ENCODE measurements at regions not wholly inside any gene's neighbourhood (a gene's known extent, or its start where the extent isn't known, plus 50 kb on each side); places are given as distances from the start of the nearest gene placed in this dataset.

GRCh38 chr4:180564026-180564425 is 1679.2 kb upstream of the TENM3 start:
- no peak for DNase-seq

GRCh38 chr4:180564448-180564847 is 1678.8 kb upstream of the TENM3 start:
- DNase-seq = no peak

GRCh38 chr4:180565856-180566431 is 1677.3 kb upstream of the TENM3 start:
- no peak for DNase-seq

- no peak for DNase-seq
Observed at GRCh38 chr4:180566492-180566891, 1676.7 kb upstream of the TENM3 start.

GRCh38 chr4:180567080-180567479 is 1676.1 kb upstream of the TENM3 start:
- DNase-seq = no peak

- no peak for DNase-seq
Observed at GRCh38 chr4:180571516-180572055, 1671.6 kb upstream of the TENM3 start.

GRCh38 chr4:180578175-180578574 is 1665.0 kb upstream of the TENM3 start:
- no peak for DNase-seq

- no peak for DNase-seq
Observed at GRCh38 chr4:180581061-180581460, 1662.1 kb upstream of the TENM3 start.

- DNase-seq = no peak
Observed at GRCh38 chr4:180587379-180587778, 1655.8 kb upstream of the TENM3 start.

- no peak for DNase-seq
Observed at GRCh38 chr4:180589575-180589974, 1653.6 kb upstream of the TENM3 start.

- DNase-seq = no peak
Observed at GRCh38 chr4:180596888-180597483, 1646.2 kb upstream of the TENM3 start.

GRCh38 chr4:180598281-180598680 is 1644.9 kb upstream of the TENM3 start:
- DNase-seq = no peak

GRCh38 chr4:180603791-180604190 is 1639.4 kb upstream of the TENM3 start:
- DNase-seq = no peak

GRCh38 chr4:180610324-180610723 is 1632.9 kb upstream of the TENM3 start:
- DNase-seq = no peak

- no peak for DNase-seq
Observed at GRCh38 chr4:180615746-180616145, 1627.5 kb upstream of the TENM3 start.

- DNase-seq = no peak
Observed at GRCh38 chr4:180617196-180617595, 1626.0 kb upstream of the TENM3 start.

- DNase-seq = no peak
Observed at GRCh38 chr4:180618396-180618795, 1624.8 kb upstream of the TENM3 start.

GRCh38 chr4:180619440-180619839 is 1623.8 kb upstream of the TENM3 start:
- no peak for DNase-seq

- no peak for DNase-seq
Observed at GRCh38 chr4:180622254-180622653, 1620.9 kb upstream of the TENM3 start.

- no peak for DNase-seq
Observed at GRCh38 chr4:180625653-180626052, 1617.5 kb upstream of the TENM3 start.

GRCh38 chr4:180630012-180630665 is 1613.1 kb upstream of the TENM3 start:
- no peak for DNase-seq

- no peak for DNase-seq
Observed at GRCh38 chr4:180634306-180634705, 1608.9 kb upstream of the TENM3 start.

GRCh38 chr4:180635281-180635680 is 1607.9 kb upstream of the TENM3 start:
- no peak for DNase-seq

GRCh38 chr4:180636696-180637404 is 1606.4 kb upstream of the TENM3 start:
- no peak for DNase-seq

All from activated CD4-positive, alpha-beta T cell treated with anti-CD3 and anti-CD28 coated beads, Interleukin-2, amount 50 U/mL, for 48 hours (primary cell).